ENCODE measurements at regions not wholly inside any gene's neighbourhood (a gene's known extent, or its start where the extent isn't known, plus 50 kb on each side); places are given as distances from the start of the nearest gene placed in this dataset.
"Not testable (repeated sequence)": the region's sequence is repeated elsewhere in the genome, so short reads cannot be mapped to it uniquely, and the experiment has no call there.

- no peak for DNase-seq
These were observed 136.7 kb downstream of the NUDT12 start for GRCh38 chr5:103425686-103426454.

GRCh38 chr5:103424453-103425205 lies 138.0 kb downstream of the NUDT12 start:
- DNase-seq: no peak

- DNase-seq: no peak
These were observed 138.6 kb downstream of the NUDT12 start for GRCh38 chr5:103424026-103424425.

GRCh38 chr5:103422756-103423155 lies 139.8 kb downstream of the NUDT12 start:
- no peak for DNase-seq

- no peak for DNase-seq
These were observed 148.0 kb downstream of the NUDT12 start for GRCh38 chr5:103414604-103415003.

- DNase-seq: no peak
These were observed 150.9 kb downstream of the NUDT12 start for GRCh38 chr5:103411711-103412110.

- no peak for DNase-seq
These were observed 151.6 kb downstream of the MACIR start for GRCh38 chr5:103410172-103410571.

- no peak for DNase-seq
These were observed 150.6 kb downstream of the MACIR start for GRCh38 chr5:103409013-103409670.

- no peak for DNase-seq
These were observed 149.8 kb downstream of the MACIR start for GRCh38 chr5:103408408-103408807.

GRCh38 chr5:103407402-103407801 lies 148.8 kb downstream of the MACIR start:
- DNase-seq: no peak

GRCh38 chr5:103404483-103404882 lies 145.9 kb downstream of the MACIR start:
- no peak for DNase-seq

GRCh38 chr5:103402851-103403250 lies 144.3 kb downstream of the MACIR start:
- DNase-seq: peak in 2 of 3 experiments; percentile 8 to 61

GRCh38 chr5:103397739-103398581 lies 139.4 kb downstream of the MACIR start:
- DNase-seq: no peak

- no peak for DNase-seq
These were observed 136.1 kb downstream of the MACIR start for GRCh38 chr5:103394676-103395075.

- DNase-seq: peak in 2 of 3 experiments; percentile 5 to 46
These were observed 134.7 kb downstream of the MACIR start for GRCh38 chr5:103393101-103393754.

GRCh38 chr5:103391659-103392058 lies 133.1 kb downstream of the MACIR start:
- no peak for DNase-seq

GRCh38 chr5:103389846-103390245 lies 131.3 kb downstream of the MACIR start:
- peak in 1 of 3 experiments; percentile 20 for DNase-seq

GRCh38 chr5:103389357-103389756 lies 130.8 kb downstream of the MACIR start:
- DNase-seq: no peak

- no peak for DNase-seq
These were observed 127.2 kb downstream of the MACIR start for GRCh38 chr5:103385722-103386121.

GRCh38 chr5:103377638-103378037 lies 119.1 kb downstream of the MACIR start:
- not testable (repeated sequence) for DNase-seq

GRCh38 chr5:103375863-103376591 lies 117.5 kb downstream of the MACIR start:
- DNase-seq: no peak
